GM18505 (cell line): ENCODE measurements at regions not wholly inside any gene's neighbourhood (a gene's known extent, or its start where the extent isn't known, plus 50 kb on each side); places are given as distances from the start of the nearest gene placed in this dataset.

Source experiments
- ATAC-seq: cut with Tn5 transposase; IDR thresholded peaks from one replicate; pipeline ENCODE4 v1.9.1; 2021; ENCODE audit not compliant: unreplicated experiment
- POLR2A ChIP-seq: IDR thresholded peaks from 4 replicates; pipeline ENCODE4 v1.6.1; 2011; ENCODE audit warnings: borderline replicate concordance; ENCODE audit not compliant: insufficient read depth, insufficient read length; ENCODE audit errors: extremely low read depth

DNA sequence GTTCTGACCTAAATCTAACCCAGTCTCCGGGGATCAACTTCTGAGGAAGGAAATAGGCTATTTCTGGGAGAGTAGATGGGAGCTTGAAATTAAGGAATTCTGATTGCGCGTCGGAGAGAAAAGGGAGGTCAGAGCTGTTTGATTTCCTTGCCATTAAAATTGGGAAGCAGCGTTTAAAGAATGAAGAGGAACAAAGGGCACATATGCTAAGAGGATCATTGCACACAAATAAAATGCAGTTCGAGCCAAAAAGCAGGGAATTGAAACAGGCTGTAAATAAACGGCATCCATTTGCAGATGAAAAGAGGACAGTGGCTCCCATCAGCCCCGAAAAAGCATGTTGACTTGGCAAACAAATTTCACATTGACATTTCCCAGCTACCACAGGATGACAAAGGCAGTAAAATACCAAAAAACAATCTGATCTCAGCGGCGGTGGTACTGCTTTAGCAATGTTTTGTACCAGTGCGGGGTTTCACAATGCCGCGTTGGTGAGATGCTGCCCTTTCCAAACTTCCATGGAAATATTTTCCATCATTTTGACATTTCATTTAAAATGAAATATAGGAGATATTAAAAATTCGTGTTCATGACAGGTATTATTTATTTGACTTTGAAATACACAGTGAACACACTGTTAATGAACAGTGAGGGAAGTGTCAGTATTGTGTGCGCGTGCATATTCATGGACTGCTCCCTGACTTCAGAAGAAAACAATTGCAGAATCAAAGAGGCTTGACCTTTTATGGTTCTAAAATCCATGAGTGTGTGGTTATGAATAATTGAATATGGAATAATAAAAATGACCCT is 108.8 kb downstream of the SQOR start:
- ATAC-seq, result no peak
- TF ChIP-seq POLR2A, result no peak

DNA sequence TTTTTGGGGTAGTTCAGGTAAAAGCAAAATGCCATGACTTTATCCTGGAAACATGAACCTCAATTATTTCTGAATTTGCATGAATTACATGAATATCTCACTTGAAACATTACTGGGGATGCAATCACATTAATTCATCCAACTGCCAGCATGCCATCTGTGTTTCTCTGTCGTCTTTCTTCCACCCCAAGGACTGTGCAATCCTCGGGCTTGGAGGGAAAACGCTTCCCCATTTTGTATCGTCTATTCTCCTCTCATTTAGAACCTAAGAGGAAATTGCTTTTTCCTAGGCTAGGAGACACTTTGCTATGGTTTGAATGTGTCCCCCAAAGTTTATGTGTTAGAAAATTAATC is 109.4 kb downstream of the SQOR start:
- no peak for ATAC-seq
- no peak for TF ChIP-seq POLR2A

- TF ChIP-seq POLR2A, result no peak
- ATAC-seq, result no peak
These were observed 112.6 kb downstream of the SQOR start for GRCh38 chr15:45747426-45747825.

DNA sequence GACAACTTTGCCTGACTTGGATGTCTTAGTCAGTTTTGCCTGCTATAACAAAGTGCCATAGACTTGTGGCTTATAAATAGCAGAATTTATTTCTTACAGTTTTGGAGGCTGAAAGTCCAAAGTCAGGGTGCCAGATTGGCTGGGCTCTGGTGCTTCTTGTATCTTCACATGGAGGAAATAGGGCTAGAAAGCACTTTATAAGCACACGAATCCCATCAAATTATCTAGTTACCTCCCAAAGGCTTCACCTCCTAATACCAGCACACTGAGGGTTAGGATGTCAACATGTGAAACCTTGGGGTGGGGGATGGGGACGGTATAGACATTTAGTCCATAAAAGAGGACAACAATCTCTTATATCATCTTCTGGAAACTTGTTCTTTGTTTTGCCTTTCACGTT is 116.8 kb downstream of the SQOR start:
- TF ChIP-seq POLR2A, result no peak
- no peak for ATAC-seq

GRCh38 chr15:45759936-45760335 is 125.1 kb downstream of the SQOR start:
- no peak for ATAC-seq

GRCh38 chr15:45762726-45763125 is 127.9 kb downstream of the SQOR start:
- ATAC-seq, result no peak
- no peak for TF ChIP-seq POLR2A

More at GRCh38 chr15:45759936-45760335, 125.1 kb downstream of the SQOR start:
- no peak for TF ChIP-seq POLR2A

- TF ChIP-seq POLR2A, result no peak
- ATAC-seq, result no peak
These were observed 128.5 kb downstream of the SQOR start for GRCh38 chr15:45763170-45763869.

GRCh38 chr15:45773149-45773548 is 138.3 kb downstream of the SQOR start:
- TF ChIP-seq POLR2A, result no peak
- ATAC-seq, result no peak

GRCh38 chr15:45776772-45777171 is 141.9 kb downstream of the SQOR start:
- no peak for TF ChIP-seq POLR2A
- no peak for ATAC-seq

DNA sequence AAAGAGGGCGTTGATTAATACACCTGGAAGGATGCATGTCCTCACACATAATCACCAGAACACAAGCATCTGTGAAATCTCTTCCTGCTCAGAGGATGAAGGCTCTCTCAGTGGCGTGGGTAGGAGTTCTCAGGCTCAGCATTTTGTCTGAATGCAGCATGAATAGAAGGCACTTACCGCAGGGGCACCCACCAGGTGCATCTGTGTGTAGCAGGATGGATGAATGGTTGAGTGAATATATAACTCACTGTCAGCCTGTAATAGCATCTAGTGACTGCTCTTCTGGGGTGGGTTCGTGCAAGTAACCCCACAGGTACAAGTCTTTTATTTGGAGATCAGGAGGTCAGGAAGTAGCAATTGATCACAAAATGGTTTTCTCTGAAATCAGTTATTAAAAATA is 143.0 kb downstream of the SQOR start:
- no peak for ATAC-seq
- no peak for TF ChIP-seq POLR2A

DNA sequence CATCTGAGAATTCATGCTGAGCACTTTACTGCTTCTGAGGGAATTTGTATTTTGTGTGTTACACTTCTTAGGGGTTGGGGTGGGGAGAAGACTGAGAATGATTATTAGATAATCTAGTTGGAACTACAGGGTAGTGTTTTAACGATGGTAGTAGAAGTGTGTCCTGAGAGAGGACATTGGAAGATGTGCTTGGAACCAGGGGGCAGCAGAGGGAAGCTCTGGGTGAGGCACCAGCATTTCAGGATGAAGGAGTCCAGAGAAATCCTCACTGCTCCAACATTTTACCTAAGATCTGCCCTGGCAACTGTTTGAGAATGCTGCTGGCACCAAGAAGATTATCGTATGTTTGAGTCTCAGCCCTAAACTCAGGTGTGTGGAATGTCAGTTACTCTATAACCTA is 145.5 kb downstream of the SQOR start:
- TF ChIP-seq POLR2A, result no peak
- ATAC-seq, result no peak

- ATAC-seq, result no peak
- TF ChIP-seq POLR2A, result no peak
These were observed 149.8 kb downstream of the SQOR start for GRCh38 chr15:45784656-45785055.

GRCh38 chr15:45785897-45786296 is 151.1 kb downstream of the SQOR start:
- TF ChIP-seq POLR2A, result no peak
- ATAC-seq, result no peak

GRCh38 chr15:45790325-45790943 is 155.6 kb downstream of the SQOR start:
- no peak for ATAC-seq
- TF ChIP-seq POLR2A, result no peak
